Erythroblast (primary cell): ENCODE measurements at regions not wholly inside any gene's neighbourhood (a gene's known extent, or its start where the extent isn't known, plus 50 kb on each side); places are given as distances from the start of the nearest gene placed in this dataset.

Source experiments
- GATA1 ChIP-seq: IDR thresholded peaks from 2 replicates; pipeline ENCODE4 v1.6.1; 2011; ENCODE audit warnings: low read depth, mild to moderate bottlenecking, control low read depth, low read length, moderate library complexity
- POLR2A ChIP-seq: IDR thresholded peaks from 2 replicates; pipeline ENCODE4 v1.6.1; 2011; ENCODE audit warnings: mild to moderate bottlenecking, low read length

DNA sequence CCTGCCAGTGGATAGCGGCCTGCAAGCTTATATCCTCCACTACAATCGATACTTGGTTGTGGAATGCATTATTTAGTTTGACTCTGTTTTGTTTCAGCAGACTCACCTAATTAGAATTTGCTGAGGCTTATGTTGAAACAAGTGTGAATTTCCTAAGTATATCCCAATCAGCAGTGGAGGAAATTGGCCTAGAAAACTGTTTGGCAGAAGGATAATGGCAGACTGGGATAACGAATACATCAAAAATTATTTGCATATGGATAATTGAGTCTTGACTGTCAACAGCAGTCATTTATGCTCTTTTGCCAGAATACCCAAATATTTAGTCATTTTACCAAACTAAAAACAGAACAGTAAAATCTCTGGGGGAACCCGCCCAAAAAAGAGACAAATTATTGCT, 261.0 kb downstream of the DOK5 start:
- TF ChIP-seq POLR2A: no peak
- TF ChIP-seq GATA1: no peak
